Amniotic epithelial cell (primary cell): ENCODE measurements at regions not wholly inside any gene's neighbourhood (a gene's known extent, or its start where the extent isn't known, plus 50 kb on each side); places are given as distances from the start of the nearest gene placed in this dataset.
"Not testable (repeated sequence)": the region's sequence is repeated elsewhere in the genome, so short reads cannot be mapped to it uniquely, and the experiment has no call there.

Experiments
- DNase-seq: peaks from one replicate; pipeline ENCODE4 v3.0.0-alpha.2; 2010; ENCODE audit warnings: low read depth

DNA sequence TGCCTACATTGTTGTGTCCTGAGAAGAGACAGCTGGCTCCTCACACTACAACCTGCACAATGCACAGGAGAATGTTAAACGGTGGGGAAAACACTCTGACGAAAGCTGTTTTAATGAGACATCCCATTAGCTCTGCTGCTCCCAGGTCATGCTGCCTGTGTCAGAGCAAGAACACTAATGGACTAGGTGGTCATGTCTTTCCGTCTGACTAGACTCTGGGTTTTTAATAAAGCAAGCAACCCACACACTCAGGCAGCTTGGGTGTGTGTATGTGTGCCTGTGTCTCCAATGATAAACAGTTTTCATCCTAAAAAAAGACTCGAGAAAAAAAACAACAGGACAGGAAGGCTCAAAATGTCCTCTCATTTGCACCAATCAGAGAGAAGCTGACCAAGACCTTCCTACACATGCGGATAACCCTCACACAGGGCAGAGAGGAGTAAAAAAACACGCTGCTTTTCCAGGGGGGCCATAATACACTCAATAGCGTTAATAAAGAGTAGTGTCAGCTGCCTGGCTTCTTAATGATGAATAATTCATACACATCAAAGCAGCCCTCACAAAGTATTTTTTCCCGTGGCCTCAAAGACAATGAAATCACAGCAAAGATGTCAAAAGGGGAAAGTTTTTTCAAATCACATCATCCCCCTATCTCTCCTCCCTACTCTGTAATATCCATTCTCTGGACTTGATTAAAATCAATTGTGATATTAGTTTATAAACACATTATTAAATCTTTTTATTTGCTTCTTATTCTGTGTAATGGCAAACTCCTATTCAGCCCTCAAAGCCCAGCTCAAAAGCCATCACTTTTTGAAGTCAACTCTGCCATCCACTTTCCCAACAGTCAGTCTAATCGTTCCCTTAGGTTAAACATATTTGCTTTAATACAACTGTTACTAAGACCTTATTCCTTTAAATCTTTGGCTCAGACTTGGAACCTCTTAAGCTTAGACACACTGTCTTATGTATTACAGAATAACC lies 244.2 kb upstream of the CDH11 start:
- no peak for DNase-seq

GRCh38 chr16:65356721-65357120 lies 234.9 kb upstream of the CDH11 start:
- not testable (repeated sequence) for DNase-seq

DNA sequence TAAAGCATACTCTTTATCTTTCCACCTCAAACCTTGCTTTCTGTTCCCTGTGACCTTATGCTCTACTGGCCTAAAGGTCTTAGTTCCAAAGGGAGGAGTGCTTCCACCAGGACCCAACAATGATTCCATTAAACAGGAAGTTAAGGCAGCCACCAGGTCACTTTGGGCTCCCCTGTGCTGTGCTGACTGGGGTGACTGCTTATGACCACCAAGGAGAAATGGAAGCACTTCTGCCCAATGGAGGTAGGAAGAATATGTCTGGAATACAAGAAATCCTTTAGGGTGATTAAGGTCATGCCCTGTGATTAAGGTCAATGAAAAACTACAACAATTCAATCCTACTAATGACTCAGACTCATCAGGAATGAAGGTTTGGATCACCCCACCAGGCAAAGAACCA lies 233.8 kb upstream of the CDH11 start:
- no peak for DNase-seq

DNA sequence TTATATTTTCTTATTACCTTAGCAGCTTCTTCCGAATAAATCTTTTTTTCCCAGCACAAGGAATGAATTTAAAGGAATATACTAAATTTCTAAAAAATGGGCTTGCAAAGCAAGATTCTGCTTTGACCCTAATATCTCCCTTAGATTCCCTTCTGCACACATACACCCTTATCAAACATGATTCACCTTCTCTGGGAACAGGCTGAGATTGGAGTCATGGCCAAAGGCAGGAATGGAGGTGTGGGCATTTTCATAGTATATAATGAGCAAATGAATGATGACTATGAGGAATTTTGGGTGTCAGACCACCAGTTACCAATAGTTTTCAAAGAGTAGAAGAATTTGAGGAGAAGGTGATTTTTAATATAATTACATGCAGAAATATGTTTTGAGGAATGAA lies 231.3 kb upstream of the CDH11 start:
- DNase-seq: no peak

- no peak for DNase-seq
Measured at GRCh38 chr16:65349626-65350025, 227.8 kb upstream of the CDH11 start.

- peak; percentile 20 for DNase-seq
Measured at GRCh38 chr16:65343556-65343955, 221.7 kb upstream of the CDH11 start.

- DNase-seq: no peak
Measured at GRCh38 chr16:65342231-65342866, 220.5 kb upstream of the CDH11 start.

DNA sequence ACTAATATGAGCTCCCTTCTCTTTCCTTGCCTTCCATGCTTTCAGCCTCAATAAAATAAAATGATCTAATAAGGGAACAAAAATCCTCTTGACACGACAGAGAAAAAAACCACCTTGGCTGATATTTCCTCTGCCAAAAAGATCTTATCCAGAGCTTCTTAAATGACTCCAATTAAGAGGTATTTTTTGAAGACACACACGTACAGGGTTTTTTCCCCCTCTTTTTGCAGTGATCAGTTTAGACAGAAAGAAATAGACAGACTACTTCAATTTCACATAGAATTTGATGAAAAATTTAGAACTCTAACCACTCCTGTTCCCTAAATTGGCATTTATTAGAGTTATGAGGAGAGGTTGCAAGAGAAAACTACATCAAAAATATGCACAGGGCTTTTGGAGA lies 217.2 kb upstream of the CDH11 start:
- DNase-seq: no peak

GRCh38 chr16:65336160-65336559 lies 214.3 kb upstream of the CDH11 start:
- peak; percentile 51 for DNase-seq

- no peak for DNase-seq
Measured at GRCh38 chr16:65334081-65334480, 212.2 kb upstream of the CDH11 start.

- DNase-seq: no peak
Measured at GRCh38 chr16:65333283-65333682, 211.4 kb upstream of the CDH11 start.

DNA sequence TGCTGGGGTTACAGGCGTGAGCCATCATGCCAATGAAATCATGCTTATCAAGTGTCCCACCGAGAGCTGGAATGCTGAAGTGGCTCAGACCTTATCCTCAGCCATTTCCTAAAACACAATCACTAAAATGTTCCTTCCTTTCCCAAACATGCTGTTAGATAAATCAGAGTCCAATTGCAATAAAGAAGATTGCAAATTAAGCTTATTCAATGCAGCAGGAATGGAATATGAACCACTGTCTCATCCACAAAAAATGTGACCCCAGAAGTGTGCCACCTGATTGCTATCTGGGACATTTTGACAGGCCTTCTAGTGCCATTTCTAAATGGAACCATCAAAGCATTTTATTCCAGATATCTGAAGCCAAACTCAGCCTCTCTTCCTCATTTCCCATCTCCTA lies 205.5 kb upstream of the CDH11 start:
- no peak for DNase-seq

- DNase-seq: no peak
Measured at GRCh38 chr16:65323655-65324237, 201.9 kb upstream of the CDH11 start.

GRCh38 chr16:65319621-65320231 lies 197.9 kb upstream of the CDH11 start:
- DNase-seq: no peak

GRCh38 chr16:65318590-65319257 lies 196.9 kb upstream of the CDH11 start:
- DNase-seq: no peak

DNA sequence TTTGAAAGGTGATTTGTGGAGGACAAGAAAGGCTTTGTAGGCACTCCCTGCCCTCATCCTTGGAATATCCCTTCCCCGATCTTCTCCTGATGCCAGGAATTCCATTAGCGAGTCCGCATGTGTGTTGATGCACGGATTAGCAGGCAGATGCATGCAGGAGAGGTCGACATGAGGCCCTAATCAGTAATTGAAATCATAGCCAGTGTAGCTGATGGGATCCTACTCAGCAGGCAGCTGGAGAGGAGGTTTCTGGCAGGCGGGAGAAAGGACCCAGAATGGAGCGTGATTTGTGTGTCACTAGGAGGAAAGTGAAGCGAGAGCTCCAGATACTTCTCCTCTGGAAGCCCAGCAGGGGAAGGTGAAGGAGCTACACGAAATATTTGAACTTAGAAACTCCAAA lies 196.3 kb upstream of the CDH11 start:
- no peak for DNase-seq

GRCh38 chr16:65316808-65317207 lies 194.9 kb upstream of the CDH11 start:
- DNase-seq: no peak

DNA sequence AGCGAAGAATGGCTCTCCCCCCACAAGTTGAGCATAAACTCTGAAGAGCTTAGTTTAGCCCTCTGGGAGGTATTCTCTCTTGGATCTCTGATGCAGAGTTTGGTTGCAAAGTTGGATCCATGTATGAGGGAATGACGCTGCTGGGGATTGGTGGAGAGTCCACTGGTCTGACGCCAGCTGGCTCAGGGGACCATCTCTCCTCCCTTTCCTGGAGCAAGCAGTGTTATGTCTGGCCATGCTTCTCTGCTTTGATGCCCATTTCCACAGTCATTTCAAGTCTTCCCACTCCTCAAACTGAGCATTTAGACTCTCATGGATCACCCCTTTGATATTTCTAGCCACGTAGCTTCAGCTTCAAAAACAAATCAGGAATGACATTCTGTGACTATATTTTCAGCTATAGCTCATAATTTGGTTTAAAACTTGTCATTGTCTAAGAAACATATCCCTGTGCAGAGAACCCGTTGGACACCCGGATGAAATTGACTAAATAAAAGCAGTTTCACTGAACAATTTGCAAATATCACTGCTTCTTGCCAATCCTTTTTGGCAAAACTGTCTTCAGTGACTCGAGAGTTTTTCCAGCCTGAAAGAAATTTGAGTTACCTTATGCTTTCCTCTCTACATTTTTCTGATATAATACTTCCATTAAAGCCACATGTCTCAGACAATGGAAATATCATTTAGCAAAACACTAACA lies 193.4 kb upstream of the CDH11 start:
- no peak for DNase-seq

DNA sequence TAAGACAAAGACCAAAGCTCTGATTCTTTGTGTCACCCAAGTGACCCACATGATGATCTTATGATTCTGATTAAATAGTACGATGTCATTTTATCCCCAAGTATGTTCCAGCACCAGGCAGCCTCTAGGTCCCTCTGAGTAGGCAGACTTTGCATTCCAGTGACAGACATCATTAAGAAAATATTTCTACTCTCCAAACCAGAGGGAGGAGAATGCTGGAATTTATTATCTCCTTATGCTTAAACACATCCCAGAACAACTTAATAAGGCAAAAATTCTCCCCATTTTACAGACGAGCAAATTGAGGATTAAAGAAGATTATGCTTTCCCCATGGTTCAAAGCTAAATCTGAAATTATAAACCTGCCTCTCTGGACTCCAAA lies 192.8 kb upstream of the CDH11 start:
- DNase-seq: no peak

GRCh38 chr16:65313936-65314626 lies 192.2 kb upstream of the CDH11 start:
- DNase-seq: no peak

DNA sequence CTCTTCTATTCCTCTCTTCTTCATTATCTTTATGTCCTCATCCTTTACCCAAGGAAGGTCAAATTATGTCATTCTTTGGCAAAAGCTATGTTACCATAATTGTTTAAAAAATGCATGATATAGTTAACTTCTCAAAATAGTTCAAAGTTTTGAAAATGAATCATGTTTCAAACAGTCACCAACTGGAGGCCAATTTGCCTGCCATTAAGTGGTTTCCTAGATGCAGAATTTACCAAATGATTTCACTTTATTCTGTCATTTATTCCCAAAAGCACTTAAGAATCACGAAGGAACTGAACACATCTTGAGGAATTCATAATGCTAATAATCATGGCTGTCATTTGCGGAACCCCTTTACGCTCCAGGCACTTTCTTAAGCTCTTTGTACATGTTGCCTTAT lies 190.9 kb upstream of the CDH11 start:
- no peak for DNase-seq
